Gastroesophageal sphincter (tissue), 3 donors: ENCODE measurements at regions not wholly inside any gene's neighbourhood (a gene's known extent, or its start where the extent isn't known, plus 50 kb on each side); places are given as distances from the start of the nearest gene placed in this dataset.

Experiments used
- POLR2A ChIP-seq, 2 donors: fragments of 450-650 bp; IDR thresholded peaks; one replicate each; pipeline ENCODE4 v1.6.1; 2017; ENCODE audit warnings: antibody characterized with exemption in 2 of 2, mild to moderate bottlenecking in 2 of 2, moderate library complexity in 1 of 2
- POLR2AphosphoS5 ChIP-seq: sonication (generic); formaldehyde crosslinking; IDR thresholded peaks from one replicate; pipeline ENCODE4 v1.6.1; 2017; ENCODE audit warnings: antibody characterized with exemption
- TF ChIP-seq, protein P1 (sequence below), 4 experiments: fragments of 200-600 bp in 2 of 4; fragments of 450-650 bp in 2 of 4; sonication (generic) in 1 of 4; IDR thresholded peaks; one replicate each; pipeline ENCODE4 v1.5.1; 2017 to 2019; ENCODE audit warnings: antibody characterized with exemption in 4 of 4, mild to moderate bottlenecking in 2 of 4, moderate library complexity in 2 of 4

DNA sequence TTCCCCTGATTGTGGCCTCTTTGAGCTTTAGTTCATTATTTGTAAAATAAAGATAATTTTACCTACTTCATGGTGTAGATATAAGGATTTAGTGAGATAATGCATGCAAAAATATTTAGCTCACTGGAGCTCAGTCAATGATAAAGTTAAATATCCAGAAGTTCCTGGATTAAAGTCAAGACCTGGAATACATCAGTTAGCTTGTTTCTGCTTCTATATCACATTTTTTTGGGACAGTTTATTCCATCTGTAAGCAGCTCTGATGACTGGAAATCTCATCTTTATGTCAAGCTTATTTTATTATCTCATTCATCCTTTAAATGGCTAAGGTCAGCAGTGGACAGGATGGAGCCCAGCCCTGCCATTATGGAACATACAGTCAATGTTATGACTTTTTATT, 152.0 kb downstream of the EVA1A start:
- TF ChIP-seq POLR2A (IDR thresholded peaks at IDR 0.05) (no peak), POLR2AphosphoS5 (no peak)
- TF ChIP-seq, protein P1, sequence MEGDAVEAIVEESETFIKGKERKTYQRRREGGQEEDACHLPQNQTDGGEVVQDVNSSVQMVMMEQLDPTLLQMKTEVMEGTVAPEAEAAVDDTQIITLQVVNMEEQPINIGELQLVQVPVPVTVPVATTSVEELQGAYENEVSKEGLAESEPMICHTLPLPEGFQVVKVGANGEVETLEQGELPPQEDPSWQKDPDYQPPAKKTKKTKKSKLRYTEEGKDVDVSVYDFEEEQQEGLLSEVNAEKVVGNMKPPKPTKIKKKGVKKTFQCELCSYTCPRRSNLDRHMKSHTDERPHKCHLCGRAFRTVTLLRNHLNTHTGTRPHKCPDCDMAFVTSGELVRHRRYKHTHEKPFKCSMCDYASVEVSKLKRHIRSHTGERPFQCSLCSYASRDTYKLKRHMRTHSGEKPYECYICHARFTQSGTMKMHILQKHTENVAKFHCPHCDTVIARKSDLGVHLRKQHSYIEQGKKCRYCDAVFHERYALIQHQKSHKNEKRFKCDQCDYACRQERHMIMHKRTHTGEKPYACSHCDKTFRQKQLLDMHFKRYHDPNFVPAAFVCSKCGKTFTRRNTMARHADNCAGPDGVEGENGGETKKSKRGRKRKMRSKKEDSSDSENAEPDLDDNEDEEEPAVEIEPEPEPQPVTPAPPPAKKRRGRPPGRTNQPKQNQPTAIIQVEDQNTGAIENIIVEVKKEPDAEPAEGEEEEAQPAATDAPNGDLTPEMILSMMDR (IDR thresholded peaks at IDR 0.05), result no peak
